Effector memory CD8-positive, alpha-beta T cell (primary cell): ENCODE measurements at regions not wholly inside any gene's neighbourhood (a gene's known extent, or its start where the extent isn't known, plus 50 kb on each side); places are given as distances from the start of the nearest gene placed in this dataset.

ENCODE experiments used
- ATAC-seq: fragments of 150-1000 bp; cut with Tn5 transposase; replicated peaks from 2 replicates; pipeline ENCODE4 v1.10.0; 2021; ENCODE audit warnings: mild to moderate bottlenecking, moderate library complexity
- DNase-seq, 3 experiments: peaks; one replicate each; pipeline ENCODE4 v3.0.0; 2021
- H3K27ac Mint-ChIP-seq, 2 donors: one replicate each; pipeline ENCODE4 v1.8.0; 2022; ENCODE audit warnings: mild to moderate bottlenecking in 2 of 2, mixed read lengths in 2 of 2, moderate library complexity in 2 of 2
- H3K27me3 Mint-ChIP-seq, 2 donors: one replicate each; pipeline ENCODE4 v1.8.0; 2022; ENCODE audit warnings: mixed read lengths in 2 of 2
- H3K36me3 Mint-ChIP-seq: one replicate; pipeline ENCODE4 v1.8.0; 2022; ENCODE audit warnings: mild to moderate bottlenecking, moderate library complexity, mixed read lengths; ENCODE audit not compliant: insufficient read depth
- H3K4me1 Mint-ChIP-seq, 2 donors: one replicate each; pipeline ENCODE4 v1.8.0; 2022; ENCODE audit warnings: low read depth in 2 of 2, mixed read lengths in 2 of 2
- H3K4me3 Mint-ChIP-seq, 2 donors: one replicate each; pipeline ENCODE4 v1.8.0; 2022; ENCODE audit warnings: mild to moderate bottlenecking in 2 of 2, mixed read lengths in 2 of 2, moderate library complexity in 2 of 2
- H3K9me3 Mint-ChIP-seq, 2 donors: one replicate each; pipeline ENCODE4 v1.8.0; 2022; ENCODE audit warnings: mixed read lengths in 2 of 2

DNA sequence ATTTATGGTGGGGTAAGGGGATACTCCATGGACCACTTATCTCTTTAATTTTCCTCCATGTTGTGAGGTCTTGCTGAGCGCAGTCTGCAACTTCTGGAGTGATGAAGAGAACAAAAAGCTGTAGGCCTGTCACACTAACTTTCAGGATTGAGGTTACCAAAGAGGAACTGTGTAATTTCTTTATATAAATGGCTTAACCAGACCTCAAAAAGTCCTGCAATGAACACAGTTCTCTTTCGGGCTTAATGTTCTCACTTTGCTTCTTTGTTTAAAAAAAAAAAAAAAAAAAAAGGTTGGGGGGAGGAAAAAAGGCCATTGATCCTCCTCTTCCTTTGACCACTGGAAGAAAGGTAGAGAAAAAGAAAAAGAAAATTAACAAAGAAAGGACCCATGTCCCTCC is 86.8 kb upstream of the SOX9 start:
- H3K4me3 Mint-ChIP-seq, result no peak overlapping the region
- peaks cover 0 to 8% of the 10 kb centered on the region in 2 donors for H3K9me3 Mint-ChIP-seq
- ATAC-seq (no peak), DNase-seq (no peak)
- H3K36me3 Mint-ChIP-seq, result no peaks in the 10 kb centered on the region
- no peaks in the 10 kb centered on the region for H3K27me3 Mint-ChIP-seq
- peaks cover 8% of the 10 kb centered on the region in 2 donors for H3K4me1 Mint-ChIP-seq
- no peak overlapping the region for H3K27ac Mint-ChIP-seq

DNA sequence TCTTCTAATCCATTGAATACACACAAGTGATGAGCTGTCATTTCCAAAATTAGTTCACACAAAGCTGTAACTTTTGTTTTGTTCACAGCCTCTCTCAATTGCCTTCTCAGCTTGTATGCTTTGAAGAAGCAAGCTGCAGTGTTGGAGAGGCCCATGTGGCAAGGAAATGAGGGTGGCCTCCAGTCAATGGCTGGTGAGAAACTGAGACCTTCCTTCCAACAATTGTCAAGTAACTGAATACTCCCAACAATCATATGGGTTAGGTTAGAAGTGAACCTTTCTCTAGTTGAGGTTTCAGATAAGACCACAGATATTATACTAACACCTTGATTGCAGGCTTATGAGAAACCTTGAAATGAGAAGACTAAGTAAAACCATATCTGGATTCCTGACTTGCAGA is 82.4 kb upstream of the SOX9 start:
- Mint-ChIP-seq H3K4me1 (no peaks in the 10 kb centered on the region), H3K36me3 (no peaks in the 10 kb centered on the region), H3K27me3 (no peaks in the 10 kb centered on the region), H3K27ac (no peak overlapping the region), H3K9me3 (peaks cover 0 to 6% of the 10 kb centered on the region in 2 donors), H3K4me3 (no peak overlapping the region)
- ATAC-seq, result no peak
- DNase-seq, result no peak

DNA sequence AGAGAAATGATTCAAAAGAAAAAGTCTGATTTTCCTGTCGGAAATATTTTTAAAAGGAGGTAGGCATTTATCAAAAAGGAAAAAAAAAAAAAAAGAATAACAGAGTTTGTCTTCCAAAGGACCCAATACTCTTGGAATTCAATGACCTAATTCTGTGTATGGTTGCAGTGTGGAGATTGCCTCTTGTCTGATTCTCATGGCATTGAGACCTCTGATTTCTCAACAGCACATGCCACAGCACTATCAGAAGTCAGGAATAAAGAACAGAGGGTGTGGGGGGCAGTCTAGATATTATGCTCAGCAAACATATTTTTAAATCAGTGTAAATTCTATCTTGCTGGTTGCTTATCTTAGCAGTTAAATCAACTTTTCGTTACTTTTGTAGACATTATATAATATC is 81.3 kb upstream of the SOX9 start:
- Mint-ChIP-seq H3K9me3 (peaks cover 0 to 8% of the 10 kb centered on the region in 2 donors), H3K27ac (no peak overlapping the region), H3K4me1 (no peaks in the 10 kb centered on the region), H3K27me3 (no peaks in the 10 kb centered on the region), H3K36me3 (no peaks in the 10 kb centered on the region), H3K4me3 (no peak overlapping the region)
- ATAC-seq (no peak), DNase-seq (no peak)

DNA sequence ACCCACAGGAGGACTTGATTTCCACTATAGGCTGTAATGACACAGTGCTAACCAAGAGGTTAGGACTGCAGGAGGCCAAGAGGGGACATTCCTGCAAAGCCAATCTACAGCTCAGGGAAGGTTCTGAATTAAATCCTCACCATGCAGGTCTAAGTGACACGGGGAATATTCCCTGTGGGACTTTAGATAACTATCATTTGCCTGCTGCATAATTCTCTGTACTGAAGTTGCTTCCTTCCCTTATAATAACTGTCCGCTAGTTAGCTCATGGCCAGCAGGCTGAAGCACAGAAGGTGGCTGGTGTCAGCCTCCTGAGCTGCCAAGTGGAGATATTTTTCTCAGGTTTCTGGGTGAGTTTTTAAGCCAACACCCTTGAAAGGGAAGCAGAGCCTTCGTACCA is 74.6 kb upstream of the SOX9 start:
- Mint-ChIP-seq H3K36me3 (no peaks in the 10 kb centered on the region), H3K9me3 (peaks cover 0 to 9% of the 10 kb centered on the region in 2 donors), H3K27ac (no peak overlapping the region), H3K27me3 (no peaks in the 10 kb centered on the region), H3K4me1 (no peaks in the 10 kb centered on the region), H3K4me3 (no peak overlapping the region)
- no peak for ATAC-seq
- no peak for DNase-seq

DNA sequence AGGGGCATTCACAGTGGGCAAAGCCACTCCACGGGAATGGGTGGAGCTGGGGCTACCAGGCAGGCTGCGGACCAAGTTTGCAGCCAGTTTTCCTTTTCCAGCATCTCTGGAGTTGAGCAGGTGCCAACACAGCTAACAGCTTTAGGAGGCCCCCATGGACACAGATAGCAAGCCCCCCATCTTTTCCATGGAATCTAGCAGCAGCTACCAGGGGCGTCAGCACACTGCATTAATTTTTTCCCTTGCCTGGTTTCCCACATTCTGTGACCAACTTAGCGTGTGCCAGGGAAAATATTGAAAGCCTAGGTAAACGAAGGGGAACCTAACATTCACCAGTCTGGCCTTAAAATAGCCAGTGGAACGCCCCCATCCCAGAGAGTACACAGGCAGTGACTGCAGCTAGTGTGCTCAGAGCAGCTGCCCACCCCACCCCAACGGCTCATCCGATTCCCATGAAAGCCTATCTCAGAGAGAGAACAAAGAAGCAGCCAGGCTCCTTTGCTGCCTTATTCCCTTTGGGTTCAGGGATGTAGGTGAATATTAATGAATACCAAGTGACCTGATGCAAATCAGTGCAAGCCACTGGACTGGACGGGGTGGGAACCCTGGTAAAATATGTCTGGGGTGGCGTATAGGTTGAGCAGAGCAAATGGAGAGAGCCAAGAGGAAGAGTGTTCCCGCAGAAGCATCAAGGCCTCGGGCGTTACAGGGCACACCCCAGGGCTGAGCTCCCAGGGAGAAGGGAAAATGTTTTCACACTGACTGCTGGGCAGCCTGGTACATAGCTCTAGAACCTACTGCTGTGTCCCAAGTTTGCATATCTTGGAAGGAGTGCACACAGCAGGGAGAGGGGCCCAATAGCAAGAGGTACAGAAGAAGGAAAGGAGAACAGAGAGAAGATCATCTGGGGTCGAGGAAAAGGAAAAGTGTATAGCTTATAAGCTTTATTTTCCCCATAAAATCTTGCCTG is 73.9 kb upstream of the SOX9 start:
- Mint-ChIP-seq H3K27ac (no peak overlapping the region), H3K27me3 (no peaks in the 10 kb centered on the region), H3K36me3 (no peaks in the 10 kb centered on the region), H3K9me3 (peaks cover 0 to 11% of the 10 kb centered on the region in 2 donors), H3K4me3 (no peak overlapping the region), H3K4me1 (no peaks in the 10 kb centered on the region)
- no peak for DNase-seq
- no peak for ATAC-seq

DNA sequence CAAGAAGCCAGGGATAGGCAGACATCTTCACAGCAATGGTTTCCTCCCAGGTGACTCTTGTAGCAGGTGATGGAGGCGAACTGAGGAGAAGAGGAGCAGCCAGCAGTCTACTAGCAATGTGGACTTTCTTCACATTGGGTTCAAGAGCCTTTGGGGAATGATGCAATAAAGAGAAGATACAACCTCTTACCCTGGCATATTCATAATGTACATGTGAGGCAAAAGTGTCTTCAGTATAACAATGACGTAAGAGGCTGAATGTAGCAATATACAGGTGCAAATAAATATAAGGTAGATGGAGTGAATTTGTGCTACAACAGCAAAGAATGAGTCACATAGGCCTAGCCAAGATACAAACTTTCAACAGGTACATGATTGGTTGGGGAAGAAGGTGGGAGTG is 70.9 kb upstream of the SOX9 start:
- no peaks in the 10 kb centered on the region for H3K36me3 Mint-ChIP-seq
- no peak overlapping the region for H3K27ac Mint-ChIP-seq
- peaks cover 0 to 8% of the 10 kb centered on the region in 2 donors for H3K9me3 Mint-ChIP-seq
- DNase-seq (no peak), ATAC-seq (no peak)
- H3K4me1 Mint-ChIP-seq, result no peaks in the 10 kb centered on the region
- H3K27me3 Mint-ChIP-seq, result no peaks in the 10 kb centered on the region
- H3K4me3 Mint-ChIP-seq, result no peak overlapping the region

DNA sequence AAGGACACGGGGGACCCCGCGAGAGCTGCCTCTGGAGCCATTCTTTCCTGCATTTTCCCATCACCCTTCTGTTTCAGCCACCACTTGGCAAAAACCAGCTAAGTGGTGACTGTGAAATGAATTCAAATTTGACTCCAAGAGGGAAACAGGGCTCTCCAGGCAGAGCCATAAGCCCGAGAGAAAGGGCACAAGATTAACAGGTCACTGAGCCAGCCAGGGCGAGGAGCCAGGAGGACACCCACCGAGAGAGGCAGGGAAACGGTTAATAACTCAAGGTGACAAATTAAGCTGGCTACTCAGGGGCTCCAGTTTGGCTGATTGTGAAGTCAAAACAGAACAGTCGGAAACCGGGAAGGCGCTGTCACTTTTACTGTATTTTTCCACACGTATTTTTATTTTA is 67.8 kb upstream of the SOX9 start:
- no peaks in the 10 kb centered on the region for H3K27me3 Mint-ChIP-seq
- H3K9me3 Mint-ChIP-seq, result peaks cover 0 to 8% of the 10 kb centered on the region in 2 donors
- DNase-seq (no peak), ATAC-seq (no peak)
- H3K36me3 Mint-ChIP-seq, result no peaks in the 10 kb centered on the region
- H3K4me3 Mint-ChIP-seq, result no peak overlapping the region
- no peak overlapping the region for H3K27ac Mint-ChIP-seq
- H3K4me1 Mint-ChIP-seq, result no peaks in the 10 kb centered on the region

DNA sequence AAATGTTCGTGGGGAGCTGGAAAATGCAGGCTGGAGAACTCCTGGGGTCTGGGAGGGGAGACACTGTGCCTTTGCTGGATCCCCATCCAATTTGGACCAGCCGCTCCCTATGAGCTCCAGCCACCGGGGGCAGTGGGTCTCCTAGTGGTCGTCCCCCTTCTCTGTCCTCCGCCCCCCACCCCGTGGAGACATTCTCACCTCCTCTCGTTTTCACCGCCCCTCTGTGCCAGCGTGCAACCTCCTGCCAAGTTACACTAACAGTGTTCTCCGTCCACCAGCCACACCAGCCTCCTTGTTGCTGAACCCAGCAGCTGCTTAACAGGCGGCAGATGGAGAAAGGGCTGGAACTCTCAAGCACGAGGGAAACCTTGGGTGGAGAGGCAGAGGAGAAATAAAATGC is 67.4 kb upstream of the SOX9 start:
- no peak for DNase-seq
- H3K27me3 Mint-ChIP-seq, result no peaks in the 10 kb centered on the region

DNA sequence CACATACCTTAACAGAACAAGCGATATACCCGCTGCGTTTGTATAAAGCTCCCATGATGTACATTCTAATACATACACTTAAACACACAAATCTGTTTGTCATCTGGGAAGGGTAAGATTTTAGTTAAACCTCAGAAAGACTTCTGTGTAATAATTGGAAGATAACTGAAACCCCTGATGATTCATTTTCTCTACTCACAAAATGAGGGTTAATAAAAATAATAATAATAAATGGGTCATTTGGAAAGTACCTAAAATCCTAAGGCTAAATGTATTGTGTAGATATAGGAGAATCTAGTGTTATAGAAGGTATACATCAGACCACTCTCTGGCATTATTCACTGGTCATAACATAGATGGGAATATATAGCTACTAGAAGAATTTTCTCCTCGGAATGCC is 64.7 kb upstream of the SOX9 start:
- Mint-ChIP-seq H3K36me3 (no peaks in the 10 kb centered on the region), H3K9me3 (peaks cover 0 to 3% of the 10 kb centered on the region in 2 donors), H3K27ac (no peak overlapping the region), H3K27me3 (no peaks in the 10 kb centered on the region), H3K4me1 (no peaks in the 10 kb centered on the region), H3K4me3 (no peak overlapping the region)
- ATAC-seq (no peak), DNase-seq (no peak)

More for the DNA sequence above, 67.4 kb upstream of the SOX9 start:
- Mint-ChIP-seq H3K36me3 (no peaks in the 10 kb centered on the region), H3K9me3 (peaks cover 0 to 8% of the 10 kb centered on the region in 2 donors), H3K4me1 (no peaks in the 10 kb centered on the region), H3K27ac (no peak overlapping the region), H3K4me3 (no peak overlapping the region)
- ATAC-seq, result no peak

DNA sequence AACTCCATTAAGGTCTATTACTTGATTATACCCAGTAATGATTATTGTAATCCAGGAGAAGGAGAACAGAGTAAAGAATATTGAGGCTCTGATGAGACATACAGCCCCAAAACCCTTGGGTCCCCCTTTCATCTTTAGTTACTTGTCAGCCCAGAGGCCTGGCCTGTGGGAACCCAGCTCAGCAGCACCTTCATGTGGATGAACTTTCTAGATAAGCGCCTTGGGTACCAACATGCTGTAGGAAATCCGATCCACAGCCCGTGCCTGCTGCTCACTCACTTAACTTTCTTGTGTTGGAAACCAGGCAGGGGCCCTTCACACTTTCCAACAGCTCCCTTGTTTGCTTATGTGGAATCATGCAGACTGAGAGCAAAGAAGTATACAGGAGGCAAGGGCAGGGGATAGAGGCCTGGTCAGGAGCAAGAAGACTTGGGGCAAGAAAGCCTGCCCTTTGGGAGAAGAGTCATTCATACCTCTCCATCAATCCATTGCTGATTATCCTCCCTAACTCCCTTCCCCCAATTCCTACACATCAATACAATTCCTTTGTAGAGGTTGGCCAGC is 64.0 kb upstream of the SOX9 start:
- H3K27ac Mint-ChIP-seq, result no peak overlapping the region
- no peaks in the 10 kb centered on the region for H3K4me1 Mint-ChIP-seq
- no peaks in the 10 kb centered on the region for H3K36me3 Mint-ChIP-seq
- DNase-seq (no peak), ATAC-seq (no peak)
- H3K4me3 Mint-ChIP-seq, result no peak overlapping the region
- no peaks in the 10 kb centered on the region for H3K27me3 Mint-ChIP-seq
- peaks cover 0 to 1% of the 10 kb centered on the region in 2 donors for H3K9me3 Mint-ChIP-seq

DNA sequence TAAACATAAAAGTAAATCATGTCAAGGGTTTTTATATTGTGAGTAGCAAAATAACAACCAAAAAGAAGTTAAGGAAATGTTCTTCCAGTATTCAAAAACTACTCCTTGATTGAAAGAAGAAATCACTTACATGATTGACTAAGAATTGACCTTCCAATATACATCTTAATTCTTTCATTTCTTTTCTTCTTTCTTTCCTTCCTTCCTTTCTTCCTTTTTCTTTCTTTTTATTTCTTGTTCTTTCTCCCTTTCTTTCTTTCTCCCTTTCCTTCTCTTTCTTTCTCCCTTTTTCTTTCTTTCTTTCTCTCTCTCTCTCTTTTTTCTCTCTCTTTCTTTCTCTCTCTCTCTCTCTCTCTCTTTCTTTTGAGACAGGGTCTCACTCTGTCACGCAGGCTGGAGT is 60.7 kb upstream of the SOX9 start:
- Mint-ChIP-seq H3K9me3 (no peaks in the 10 kb centered on the region), H3K27me3 (no peaks in the 10 kb centered on the region), H3K27ac (no peak overlapping the region), H3K4me1 (no peaks in the 10 kb centered on the region), H3K36me3 (no peaks in the 10 kb centered on the region), H3K4me3 (no peak overlapping the region)
- no peak for DNase-seq
- ATAC-seq, result no peak

DNA sequence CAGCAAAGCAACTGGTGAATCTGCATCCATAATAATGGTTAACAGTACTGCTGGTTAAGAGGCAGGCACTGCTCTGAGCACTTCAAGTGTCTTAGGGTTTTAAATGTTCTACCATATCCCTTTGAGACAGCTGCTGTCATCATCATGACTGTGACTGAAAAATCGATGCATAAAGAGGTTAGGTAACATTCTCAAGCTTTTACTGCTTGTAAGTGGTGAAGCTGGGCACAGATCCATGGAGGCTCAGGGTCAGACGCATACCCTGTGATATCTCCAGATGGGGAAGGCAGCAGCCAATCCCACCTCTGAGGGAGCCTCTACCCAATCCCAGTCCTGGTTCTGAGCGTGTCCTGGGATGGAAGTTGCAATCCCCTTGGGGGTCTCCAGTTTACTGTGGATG is 57.6 kb upstream of the SOX9 start:
- DNase-seq (no peak), ATAC-seq (no peak)
- Mint-ChIP-seq H3K4me1 (no peaks in the 10 kb centered on the region), H3K27ac (no peak overlapping the region), H3K36me3 (no peaks in the 10 kb centered on the region), H3K27me3 (no peaks in the 10 kb centered on the region), H3K4me3 (no peak overlapping the region), H3K9me3 (peaks cover 5 to 17% of the 10 kb centered on the region in 2 donors)

DNA sequence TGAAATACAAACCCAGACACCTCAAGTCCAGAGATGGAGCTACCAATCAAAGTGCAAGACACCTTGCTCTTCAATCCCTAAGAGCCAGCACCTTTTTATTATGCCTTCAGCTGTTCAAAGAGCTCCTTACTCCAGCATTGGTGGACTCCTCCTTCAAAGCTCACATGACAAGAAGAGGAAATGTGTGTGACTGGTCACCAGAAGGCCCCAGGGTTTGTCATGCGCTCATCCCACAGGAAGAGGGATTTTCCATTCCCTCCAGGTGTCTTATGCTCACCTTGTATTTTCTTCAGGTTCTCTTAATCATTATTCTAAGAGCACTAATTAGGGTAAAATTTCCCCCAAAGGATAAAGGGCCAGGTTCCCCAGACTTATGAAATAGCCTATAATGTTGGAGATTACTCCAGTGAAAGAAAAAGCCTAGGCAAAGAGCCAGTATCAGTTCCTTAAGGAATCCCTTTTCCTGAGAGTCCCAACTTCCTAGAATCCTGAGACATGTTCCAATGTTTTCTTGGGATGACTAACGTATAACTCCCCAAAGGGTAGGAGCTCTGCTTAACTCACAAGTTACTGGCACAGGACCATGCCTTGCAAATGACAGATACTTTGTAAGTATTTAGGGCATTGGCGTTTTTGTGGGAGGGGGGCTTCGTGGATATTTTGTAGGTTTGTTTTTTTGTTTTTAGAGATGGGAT is 56.9 kb upstream of the SOX9 start:
- H3K4me3 Mint-ChIP-seq, result no peak overlapping the region
- H3K4me1 Mint-ChIP-seq, result no peaks in the 10 kb centered on the region
- H3K9me3 Mint-ChIP-seq, result peaks cover 5 to 17% of the 10 kb centered on the region in 2 donors

More for the DNA sequence above, 56.9 kb upstream of the SOX9 start:
- H3K27ac Mint-ChIP-seq, result no peak overlapping the region
- DNase-seq (no peak), ATAC-seq (no peak)
- H3K36me3 Mint-ChIP-seq, result no peaks in the 10 kb centered on the region
- H3K27me3 Mint-ChIP-seq, result no peaks in the 10 kb centered on the region
